GM10248 (cell line): ENCODE measurements at regions not wholly inside any gene's neighbourhood (a gene's known extent, or its start where the extent isn't known, plus 50 kb on each side); places are given as distances from the start of the nearest gene placed in this dataset.
"Not testable (repeated sequence)": the region's sequence is repeated elsewhere in the genome, so short reads cannot be mapped to it uniquely, and the experiment has no call there.

Source experiments
- CTCF ChIA-PET: fragments of 300-600 bp; sonication (Branson Sonifier 250); formaldehyde crosslinking; extraction: SDS; loops from one replicate; lab custom pipeline; 2021; ENCODE audit warnings: antibody characterized with exemption; lab: Yijun Ruan, JAX
- POLR2A ChIA-PET: fragments of 350-650 bp; sonication (Branson Sonifier 250); formaldehyde crosslinking; extraction: SDS; loops from one replicate; lab custom pipeline; 2020; ENCODE audit warnings: antibody characterized with exemption; lab: Yijun Ruan, JAX
- DNase-seq: peaks from one replicate; pipeline ENCODE4 v3.0.0; 2012; ENCODE audit errors: extremely low spot score
- TF ChIP-seq, protein P1 (sequence below): IDR thresholded peaks from 2 replicates; pipeline ENCODE4 v1.5.1; 2012; ENCODE audit warnings: mild to moderate bottlenecking, low read depth; ENCODE audit errors: extremely low read depth, missing control alignments, control extremely low read depth

DNA sequence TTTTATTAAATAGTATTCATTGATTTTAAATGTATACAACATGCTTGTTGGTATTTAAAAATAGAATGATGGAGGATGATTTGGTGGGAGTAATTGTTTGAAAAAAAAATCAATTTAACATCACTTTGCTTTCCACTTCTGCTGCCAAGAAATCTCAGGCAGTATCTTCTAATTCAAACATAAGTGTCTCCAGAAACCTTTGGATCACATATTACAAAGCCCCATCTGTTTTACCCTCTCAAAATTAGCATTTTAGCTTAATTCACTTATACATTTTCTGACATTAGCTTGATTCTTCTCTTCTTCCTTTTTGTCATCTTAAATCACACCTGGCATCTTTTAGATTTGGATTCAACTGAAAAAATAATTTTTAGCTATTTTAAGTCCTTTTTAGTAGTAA, 72.9 kb upstream of the KMT2C start:
- TF ChIP-seq, protein P1, sequence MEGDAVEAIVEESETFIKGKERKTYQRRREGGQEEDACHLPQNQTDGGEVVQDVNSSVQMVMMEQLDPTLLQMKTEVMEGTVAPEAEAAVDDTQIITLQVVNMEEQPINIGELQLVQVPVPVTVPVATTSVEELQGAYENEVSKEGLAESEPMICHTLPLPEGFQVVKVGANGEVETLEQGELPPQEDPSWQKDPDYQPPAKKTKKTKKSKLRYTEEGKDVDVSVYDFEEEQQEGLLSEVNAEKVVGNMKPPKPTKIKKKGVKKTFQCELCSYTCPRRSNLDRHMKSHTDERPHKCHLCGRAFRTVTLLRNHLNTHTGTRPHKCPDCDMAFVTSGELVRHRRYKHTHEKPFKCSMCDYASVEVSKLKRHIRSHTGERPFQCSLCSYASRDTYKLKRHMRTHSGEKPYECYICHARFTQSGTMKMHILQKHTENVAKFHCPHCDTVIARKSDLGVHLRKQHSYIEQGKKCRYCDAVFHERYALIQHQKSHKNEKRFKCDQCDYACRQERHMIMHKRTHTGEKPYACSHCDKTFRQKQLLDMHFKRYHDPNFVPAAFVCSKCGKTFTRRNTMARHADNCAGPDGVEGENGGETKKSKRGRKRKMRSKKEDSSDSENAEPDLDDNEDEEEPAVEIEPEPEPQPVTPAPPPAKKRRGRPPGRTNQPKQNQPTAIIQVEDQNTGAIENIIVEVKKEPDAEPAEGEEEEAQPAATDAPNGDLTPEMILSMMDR, result no peak
- ChIA-PET POLR2A (no interaction called here), CTCF (interaction anchor here (0.7 to 1.6 kb wide), 2 partner anchors 10 to 35 kb away, joined by 3 read pairs; no protein-coding TSS in a partner anchor)
- DNase-seq, result no peak

DNA sequence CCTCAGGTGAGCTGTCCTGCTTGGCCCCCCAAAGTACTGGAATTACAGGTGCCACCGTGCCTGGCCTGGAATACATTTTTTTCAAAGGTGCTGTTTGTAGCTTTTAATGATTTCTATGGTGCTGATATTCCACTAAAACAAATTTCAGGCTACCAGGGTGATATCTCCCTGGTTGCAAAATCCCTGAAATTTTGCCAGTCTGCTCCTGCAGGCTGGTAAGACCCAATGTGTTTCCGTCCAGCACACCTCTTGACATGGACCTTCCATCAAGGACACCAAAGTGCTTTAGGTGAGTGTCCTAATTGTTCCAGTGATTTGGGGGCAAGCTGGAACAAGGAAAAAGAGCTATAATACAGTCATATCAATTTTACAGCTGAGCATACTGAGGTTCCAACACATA, 69.8 kb upstream of the KMT2C start:
- ChIA-PET POLR2A (no interaction called here), CTCF (interaction anchor here (0.9 to 1.1 kb wide), 4 partner anchors 10 to 168 kb away, joined by 3 to 4 read pairs (median 3); no protein-coding TSS in a partner anchor)
- no peak for DNase-seq

DNA sequence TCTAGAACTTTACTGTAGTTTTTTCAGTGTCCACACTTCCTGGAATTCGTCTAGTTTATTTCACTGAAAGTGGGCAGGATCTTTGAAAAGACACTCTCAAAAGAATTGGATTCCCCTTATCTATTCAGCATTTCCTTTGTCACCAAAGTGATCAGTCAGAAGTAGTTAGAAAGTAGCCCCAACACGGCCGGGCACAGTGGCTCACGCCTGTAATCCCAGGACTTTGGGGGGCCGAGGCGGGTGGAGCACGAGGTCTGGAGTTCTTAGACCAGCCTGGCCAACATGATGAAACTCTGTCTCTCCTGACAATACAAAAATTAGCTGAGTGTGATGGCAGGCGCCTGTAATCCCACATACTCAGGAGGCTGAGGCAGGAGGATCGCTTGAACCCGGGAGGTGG, 69.0 kb upstream of the KMT2C start:
- TF ChIP-seq, protein P1, result no peak
- ChIA-PET POLR2A (no interaction called here), CTCF (interaction anchor here (1.0 kb wide), 1 partner anchor 9 kb away, joined by 4 read pairs; no protein-coding TSS in a partner anchor)
- no peak for DNase-seq

More for the DNA sequence above, 69.8 kb upstream of the KMT2C start:
- TF ChIP-seq, protein P1, result no peak

DNA sequence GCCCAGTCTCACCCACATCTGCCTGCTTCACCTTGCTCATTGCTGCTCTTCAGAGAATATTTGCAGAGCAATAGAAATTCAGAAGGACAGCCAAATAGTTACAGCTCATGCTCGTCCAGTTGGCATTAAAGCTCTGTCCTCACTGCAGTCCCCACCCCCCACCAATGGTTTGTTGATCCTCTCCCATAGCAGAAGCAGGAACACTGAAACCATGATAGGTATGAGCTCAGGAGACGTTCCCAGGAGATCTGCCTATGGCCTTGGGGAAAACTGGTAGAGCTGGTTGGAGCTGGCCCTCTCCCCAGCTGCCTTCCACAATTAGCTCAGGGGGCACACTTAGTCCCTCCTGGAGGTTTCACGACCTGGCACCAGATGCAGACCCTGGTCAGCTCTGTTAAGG, 68.6 kb upstream of the KMT2C start:
- DNase-seq, result no peak
- CTCF ChIA-PET, result interaction anchor here (1.0 kb wide), 1 partner anchor 9 kb away, joined by 4 read pairs; no protein-coding TSS in a partner anchor
- POLR2A ChIA-PET, result no interaction called here
- TF ChIP-seq, protein P1, result no peak

DNA sequence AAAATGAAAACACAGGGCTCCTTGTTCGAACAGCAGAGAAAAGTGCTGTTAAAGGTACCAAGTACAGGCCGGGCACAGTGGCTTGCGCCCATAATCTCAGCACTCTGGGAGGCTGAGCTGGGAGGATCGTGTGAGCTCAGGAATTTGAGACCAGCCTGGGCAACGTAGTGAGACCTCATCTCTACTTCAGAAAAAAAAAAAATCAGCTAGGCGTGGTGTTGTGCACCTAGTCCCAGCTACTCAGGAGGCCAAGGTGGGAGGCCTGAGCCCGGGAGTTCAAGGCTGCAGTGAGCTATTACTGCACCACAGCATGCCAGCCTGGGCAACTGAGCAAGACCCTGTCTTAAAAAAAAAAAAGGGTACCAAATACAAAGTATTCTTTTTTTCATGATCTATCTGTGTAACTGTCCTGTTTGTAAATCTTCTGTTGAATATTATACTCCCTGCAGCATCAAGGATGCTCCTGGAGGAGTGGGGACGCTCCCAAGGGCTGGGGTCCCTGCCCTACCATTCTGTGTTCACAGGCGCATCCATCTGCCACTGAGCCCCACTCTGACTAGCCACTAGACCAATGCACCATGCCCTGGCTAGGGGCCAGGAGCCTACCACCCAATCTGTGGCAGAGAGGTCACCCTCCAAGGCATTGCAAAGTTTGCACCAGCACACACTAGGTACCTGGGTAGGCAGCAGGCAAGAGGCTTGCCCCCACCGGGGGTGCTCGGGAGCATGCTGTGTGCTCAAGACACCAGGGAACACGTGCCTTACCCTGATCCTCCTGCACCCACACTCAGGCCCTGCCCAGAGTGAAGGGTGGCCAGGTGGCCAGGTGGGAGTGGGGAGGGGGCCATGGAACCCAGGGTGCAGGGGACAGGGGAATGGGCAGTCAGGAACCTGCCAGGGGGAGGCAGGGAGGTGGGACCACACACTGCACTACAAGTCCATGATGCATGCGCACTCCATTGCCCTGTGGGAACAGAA, 67.3 kb upstream of the KMT2C start:
- TF ChIP-seq, protein P1, result no peak
- ChIA-PET CTCF (interaction anchor here (1.3 kb wide), 2 partner anchors 9 to 70 kb away, joined by 3 to 4 read pairs; no protein-coding TSS in a partner anchor), POLR2A (no interaction called here)
- DNase-seq, result no peak

DNA sequence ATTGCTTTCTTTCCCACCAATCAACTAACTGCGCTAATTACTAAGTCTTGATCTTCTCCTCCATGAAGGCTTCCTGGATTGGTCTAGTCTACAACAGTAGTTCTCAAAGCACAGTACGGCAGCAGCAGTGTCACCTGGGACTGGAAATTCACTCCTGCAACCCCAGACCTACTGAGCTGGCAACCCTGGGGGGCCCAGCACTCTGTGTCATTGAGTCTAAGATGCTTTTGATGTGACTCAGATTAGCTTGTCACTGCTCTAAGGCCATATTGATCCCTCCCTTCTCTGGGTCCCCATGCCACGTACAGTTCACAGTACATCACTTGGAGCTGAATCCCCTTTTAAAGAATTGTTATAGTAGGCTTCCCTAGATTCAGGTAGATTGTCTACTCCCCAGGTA, 65.7 kb upstream of the KMT2C start:
- ChIA-PET POLR2A (interaction anchor here (0.7 kb wide), 1 partner anchor 24 kb away, joined by 3 read pairs; no protein-coding TSS in a partner anchor), CTCF (interaction anchor here (1.3 kb wide), 1 partner anchor 72 kb away, joined by 4 read pairs; no protein-coding TSS in a partner anchor)
- no peak for DNase-seq
- TF ChIP-seq, protein P1, result no peak

DNA sequence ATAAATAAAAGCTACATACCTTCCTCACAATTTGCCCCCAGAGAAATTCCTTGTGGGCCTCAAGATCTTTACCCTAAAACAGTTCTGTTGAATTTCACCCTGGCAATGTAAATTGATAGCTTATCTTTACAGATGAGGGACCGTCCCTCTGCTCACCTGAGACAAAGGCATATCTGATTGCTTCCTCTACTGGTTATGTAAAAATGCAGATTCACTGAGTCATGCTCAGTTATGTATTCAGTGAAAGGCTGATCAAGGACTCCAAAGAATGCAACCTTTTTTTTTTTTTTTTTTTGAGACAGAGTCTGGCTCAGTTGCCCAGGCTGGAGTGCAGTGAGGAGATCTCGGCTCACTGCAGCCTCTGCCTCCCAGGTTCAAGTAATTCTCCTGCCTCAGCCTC, 64.2 kb upstream of the KMT2C start:
- CTCF ChIA-PET, DNase-seq, POLR2A ChIA-PET: not testable (repeated sequence)
